GM19324 (cell line): ENCODE measurements at regions not wholly inside any gene's neighbourhood (a gene's known extent, or its start where the extent isn't known, plus 50 kb on each side); places are given as distances from the start of the nearest gene placed in this dataset.

ENCODE experiments used
- ATAC-seq: cut with Tn5 transposase; IDR thresholded peaks from one replicate; pipeline ENCODE4 v1.9.1; 2021; ENCODE audit warnings: mild to moderate bottlenecking, moderate library complexity; ENCODE audit not compliant: unreplicated experiment, low FRiP score

DNA sequence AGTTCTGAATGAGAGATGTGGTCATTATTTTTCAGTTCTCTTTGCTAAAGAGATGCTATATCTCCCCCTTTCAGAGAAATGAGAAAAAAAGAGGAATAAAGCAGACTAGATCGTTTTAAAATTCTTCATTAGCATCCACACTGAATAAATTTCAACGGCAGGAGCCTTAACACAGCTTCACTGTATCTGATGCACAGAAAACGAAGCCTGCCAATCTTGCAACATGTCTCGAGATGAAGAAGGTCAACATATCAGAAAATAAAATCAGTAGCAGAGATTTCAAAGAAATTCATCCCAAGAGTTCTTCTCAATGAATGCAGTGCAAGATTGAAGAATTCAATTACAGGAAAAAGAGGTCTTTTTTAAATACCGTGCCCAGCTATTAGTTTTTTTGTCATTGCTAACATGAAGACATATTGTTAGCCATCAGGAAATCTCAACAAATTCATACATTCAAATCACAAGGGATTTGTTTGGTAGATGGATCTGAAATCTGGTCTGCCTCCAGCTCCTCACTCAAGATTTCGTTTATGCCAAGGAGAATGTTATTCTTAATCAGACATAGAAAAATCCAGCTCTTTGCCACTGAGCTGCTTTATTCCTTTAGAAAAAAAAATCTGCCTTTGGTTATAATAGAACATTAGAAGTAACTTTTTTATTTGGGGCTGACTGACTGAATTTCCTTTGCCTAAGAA lies 76.4 kb upstream of the DAB1 start:
- no peak for ATAC-seq

DNA sequence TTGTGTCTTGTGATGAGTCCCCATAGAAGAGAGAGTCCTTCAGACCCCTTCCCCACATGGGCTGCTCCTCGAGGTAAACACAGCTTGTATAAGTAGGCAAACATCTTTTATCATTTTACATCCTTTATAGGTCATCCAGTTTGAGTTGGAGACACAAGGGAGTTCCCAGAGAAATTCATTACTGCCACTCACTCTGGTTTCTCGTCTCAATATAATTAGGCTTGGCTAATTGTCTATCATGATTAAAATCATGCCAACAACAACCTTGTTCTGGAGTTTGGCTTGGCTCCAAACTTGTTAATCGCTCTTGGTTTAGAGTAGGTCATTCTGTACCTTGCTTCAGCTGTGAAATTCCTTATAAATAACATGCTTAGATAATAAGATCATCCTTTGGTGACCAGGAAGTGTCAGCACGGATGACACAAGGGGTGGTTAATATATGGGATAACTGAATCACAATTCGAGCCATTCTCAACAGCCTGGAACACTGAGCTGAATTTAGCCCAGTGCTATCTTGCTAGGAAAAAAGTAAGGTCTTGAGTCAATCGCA lies 70.7 kb upstream of the DAB1 start:
- ATAC-seq, result no peak

DNA sequence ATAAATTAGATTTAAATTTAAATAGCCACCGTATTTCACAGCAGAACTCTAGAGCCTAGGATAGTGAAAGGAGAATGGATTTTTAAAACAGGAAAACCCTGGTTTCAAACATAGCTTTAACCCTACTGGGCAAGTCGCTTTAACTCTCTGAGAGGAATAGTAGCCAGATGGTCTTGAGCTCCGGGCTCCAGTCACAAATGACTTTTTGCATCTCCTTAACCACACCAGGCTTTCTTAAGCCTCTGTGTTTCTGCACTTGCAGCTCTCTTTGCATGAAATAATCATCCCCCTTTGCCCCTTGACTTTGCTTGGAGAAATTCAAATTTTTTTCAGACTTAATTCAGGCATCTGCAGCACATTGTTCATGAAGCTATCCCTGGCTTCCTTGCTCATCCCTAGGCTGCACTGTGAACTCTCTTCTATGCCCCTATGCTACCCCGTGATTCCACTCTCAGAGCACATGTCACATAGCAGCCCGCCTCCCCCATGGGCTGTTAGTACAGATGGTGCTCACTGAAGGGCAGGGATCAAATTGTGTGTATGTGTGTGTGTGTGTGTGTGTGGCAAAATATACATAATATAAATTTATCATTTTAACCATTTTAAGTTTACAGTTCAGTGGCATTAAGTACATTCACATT lies 68.8 kb upstream of the DAB1 start:
- no peak for ATAC-seq

DNA sequence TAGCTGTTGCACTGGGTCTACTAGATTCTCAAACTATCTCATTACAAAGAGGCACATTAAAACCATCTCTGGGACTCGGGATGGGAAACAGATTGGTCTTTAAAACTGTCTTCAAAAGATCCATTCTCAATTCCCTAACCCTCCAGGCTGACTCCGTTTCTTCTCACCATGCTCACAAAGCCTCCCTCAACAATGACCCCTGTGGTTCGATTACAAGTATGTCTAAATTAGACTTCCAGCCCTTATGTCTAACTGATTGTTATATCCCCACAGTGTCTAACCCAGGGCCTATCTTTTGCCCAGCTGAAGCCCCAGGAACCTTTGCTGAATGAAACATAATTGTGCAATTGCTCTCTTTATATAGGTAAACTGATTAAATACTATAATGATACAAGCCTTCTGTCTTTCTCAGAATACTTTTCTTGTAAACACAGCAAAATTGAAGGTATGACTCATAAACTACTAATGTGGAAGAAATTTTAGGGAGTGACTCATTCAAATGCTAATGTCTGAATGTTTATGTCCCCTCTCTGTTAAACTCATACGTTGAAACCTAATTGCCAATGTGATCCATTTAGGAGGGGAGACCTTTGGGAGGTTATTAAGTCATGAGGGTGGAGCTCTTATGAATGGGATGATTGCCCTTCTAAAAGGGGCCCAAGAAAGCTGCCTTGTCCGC lies 65.6 kb upstream of the DAB1 start:
- ATAC-seq, result no peak

DNA sequence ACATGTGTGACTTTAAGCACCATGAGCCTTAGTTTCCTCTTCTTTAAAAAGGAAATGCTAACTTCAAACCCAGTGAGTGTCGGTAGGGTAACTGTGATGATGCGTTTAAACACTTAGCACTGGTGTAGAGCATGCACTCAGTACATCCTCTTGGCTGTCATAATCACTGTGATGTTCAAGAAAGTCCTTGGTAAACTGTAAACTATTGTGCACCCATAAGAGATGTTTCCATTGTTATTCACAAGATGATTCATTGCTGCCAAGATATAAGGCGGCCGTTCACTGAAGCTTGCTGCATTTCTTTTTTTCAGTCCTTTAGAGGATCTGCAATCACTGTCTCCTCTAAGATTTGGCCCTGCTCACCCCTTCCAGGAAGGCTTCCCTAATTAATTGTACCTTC lies 61.8 kb upstream of the DAB1 start:
- ATAC-seq, result no peak

DNA sequence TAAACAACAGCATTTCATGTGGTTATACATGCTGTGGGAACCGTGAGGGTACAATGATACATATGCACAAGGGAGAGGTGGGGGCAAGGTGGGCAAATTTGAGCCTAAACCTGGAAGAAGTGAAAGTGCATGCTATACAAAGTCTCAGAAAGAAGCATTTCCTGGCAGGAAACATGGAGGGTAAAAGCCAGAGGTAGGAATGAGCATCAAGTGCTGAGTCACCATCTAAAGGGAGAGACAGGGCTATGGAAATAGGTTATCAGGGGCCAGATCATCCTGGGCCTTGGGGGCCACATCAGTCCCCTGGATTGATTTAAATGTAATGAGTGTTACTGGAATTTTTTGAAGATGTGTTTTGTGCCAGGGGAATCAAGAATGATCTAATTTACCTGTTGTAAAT lies 60.1 kb upstream of the DAB1 start:
- no peak for ATAC-seq

DNA sequence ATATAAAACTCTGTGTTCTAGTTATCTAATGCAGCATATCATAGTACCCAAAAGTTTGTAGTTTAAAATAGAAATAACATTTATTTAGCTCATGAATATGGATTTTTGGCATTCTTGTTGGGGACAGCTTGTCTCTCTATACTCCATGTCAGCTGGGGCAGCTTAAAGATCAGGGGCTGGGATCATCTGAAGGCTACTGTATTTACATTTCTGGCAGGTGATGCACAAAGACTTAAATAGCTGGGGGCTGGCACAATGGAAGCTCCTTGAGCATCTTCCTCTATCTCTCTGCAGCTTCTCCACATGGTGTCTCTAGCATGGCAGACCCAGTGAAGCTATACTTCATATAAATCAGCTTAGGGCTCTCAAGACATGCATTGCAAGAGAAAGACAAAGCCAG lies 55.6 kb upstream of the DAB1 start:
- ATAC-seq, result no peak

DNA sequence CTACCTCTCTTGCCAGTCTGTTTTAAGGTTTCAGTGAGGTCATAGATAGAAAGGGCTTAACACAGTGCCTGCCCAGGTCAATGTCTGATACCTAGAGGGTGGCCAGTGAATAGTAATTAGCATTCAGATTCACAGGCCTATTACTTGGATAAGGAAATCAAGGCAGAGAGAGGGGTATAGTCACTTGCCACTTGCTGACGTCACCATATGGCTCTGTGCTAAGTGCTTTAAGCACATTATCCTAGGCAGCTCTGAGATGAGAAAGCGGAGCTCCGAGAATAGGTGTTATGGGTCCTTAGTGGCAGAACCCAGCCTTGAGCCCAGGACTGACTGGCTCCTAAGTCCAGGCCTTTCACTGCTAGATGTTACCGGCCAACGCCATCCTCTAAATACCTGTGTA lies 51.5 kb upstream of the DAB1 start:
- no peak for ATAC-seq

DNA sequence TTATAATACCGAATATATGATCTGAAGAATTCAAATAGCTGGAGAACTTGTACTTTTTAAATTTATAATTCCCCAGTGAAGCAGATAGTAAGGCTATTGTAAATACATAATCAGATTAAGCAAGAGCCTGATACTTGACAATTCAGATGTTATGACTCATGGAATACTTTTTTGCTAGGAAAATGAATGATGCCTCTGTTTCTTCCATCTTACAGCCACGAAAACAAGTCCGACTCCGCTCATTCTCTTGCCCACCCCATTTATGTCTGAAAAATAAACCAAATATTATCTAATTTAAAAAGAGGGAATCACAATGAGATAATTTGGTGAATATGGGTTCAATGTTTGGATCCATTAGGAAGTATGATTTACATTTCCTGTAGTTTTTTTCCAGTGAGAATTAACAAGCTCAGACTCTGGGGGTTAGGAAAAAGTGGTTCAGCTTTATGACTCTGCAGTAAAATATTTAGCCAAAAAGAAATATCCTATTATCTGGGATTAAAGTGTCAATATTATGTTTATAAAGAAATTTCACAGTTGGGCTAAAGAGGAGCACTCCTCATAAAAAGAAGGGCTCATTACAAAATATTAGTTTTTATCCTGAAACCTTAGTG lies 50.4 kb upstream of the DAB1 start:
- ATAC-seq, result no peak
